ENCODE measurements at regions not wholly inside any gene's neighbourhood (a gene's known extent, or its start where the extent isn't known, plus 50 kb on each side); places are given as distances from the start of the nearest gene placed in this dataset.
A peak's percentile ranks its signal among the peaks of the same experiment; 100 is the strongest.

- DNase-seq (ENCODE audit: low spot score) = peak; percentile 11
Measured at GRCh38 chr21:41653954-41654491, 112.8 kb downstream of the RIPK4 start.

- DNase-seq (ENCODE audit: low spot score) = peak; percentile 57
Measured at GRCh38 chr21:41653243-41653953, 113.5 kb downstream of the RIPK4 start.

GRCh38 chr21:41651830-41652229 lies 115.0 kb downstream of the RIPK4 start:
- no peak for DNase-seq (ENCODE audit: low spot score)

- DNase-seq (ENCODE audit: low spot score) = peak; percentile 62
Measured at GRCh38 chr21:41651406-41651805, 115.4 kb downstream of the RIPK4 start.

GRCh38 chr21:41650526-41651145 lies 116.2 kb downstream of the RIPK4 start:
- peak; percentile 33 for DNase-seq (ENCODE audit: low spot score)

- no peak for DNase-seq (ENCODE audit: low spot score)
Measured at GRCh38 chr21:41648591-41649031, 118.2 kb downstream of the RIPK4 start.

GRCh38 chr21:41647806-41648561 lies 118.9 kb downstream of the RIPK4 start:
- no peak for DNase-seq (ENCODE audit: low spot score)

GRCh38 chr21:41643246-41643966 lies 123.4 kb downstream of the RIPK4 start:
- peak; percentile 49 for DNase-seq (ENCODE audit: low spot score)

GRCh38 chr21:41641821-41642701 lies 124.8 kb downstream of the RIPK4 start:
- peak; percentile 87 for DNase-seq (ENCODE audit: low spot score)

GRCh38 chr21:41641510-41641815 lies 125.4 kb downstream of the RIPK4 start:
- peak; percentile 60 for DNase-seq (ENCODE audit: low spot score)

- DNase-seq (ENCODE audit: low spot score) = peak; percentile 14
Measured at GRCh38 chr21:41640748-41641509, 125.9 kb downstream of the RIPK4 start.

- peak; percentile 45 for DNase-seq (ENCODE audit: low spot score)
Measured at GRCh38 chr21:41639766-41640165, 127.1 kb downstream of the RIPK4 start.

- DNase-seq (ENCODE audit: low spot score) = peak; percentile 71
Measured at GRCh38 chr21:41639336-41639735, 127.5 kb downstream of the RIPK4 start.

- peak; percentile 65 for DNase-seq (ENCODE audit: low spot score)
Measured at GRCh38 chr21:41638201-41638790, 128.6 kb downstream of the RIPK4 start.

- DNase-seq (ENCODE audit: low spot score) = peak; percentile 51
Measured at GRCh38 chr21:41636636-41637630, 129.0 kb upstream of the TMPRSS2 start.

GRCh38 chr21:41635874-41636273 lies 127.9 kb upstream of the TMPRSS2 start:
- DNase-seq (ENCODE audit: low spot score) = no peak

- DNase-seq (ENCODE audit: low spot score) = no peak
Measured at GRCh38 chr21:41634858-41635257, 126.9 kb upstream of the TMPRSS2 start.

- peak; percentile 69 for DNase-seq (ENCODE audit: low spot score)
Measured at GRCh38 chr21:41634211-41634694, 126.3 kb upstream of the TMPRSS2 start.

Measured in mesenteric fat pad (tissue), 1 donor.